Esophagus mucosa (tissue), 1 donor: ENCODE measurements at regions not wholly inside any gene's neighbourhood (a gene's known extent, or its start where the extent isn't known, plus 50 kb on each side); places are given as distances from the start of the nearest gene placed in this dataset.
A peak's percentile ranks its signal among the peaks of the same experiment; 100 is the strongest.

Experiments used
- ATAC-seq: fragments of 200-7000 bp; cut with Tn5 transposase; one replicate; pipeline ENCODE4 v1.9.1; 2020
- donor health status: DM: yes; HTN: yes; CAD: no.

DNA sequence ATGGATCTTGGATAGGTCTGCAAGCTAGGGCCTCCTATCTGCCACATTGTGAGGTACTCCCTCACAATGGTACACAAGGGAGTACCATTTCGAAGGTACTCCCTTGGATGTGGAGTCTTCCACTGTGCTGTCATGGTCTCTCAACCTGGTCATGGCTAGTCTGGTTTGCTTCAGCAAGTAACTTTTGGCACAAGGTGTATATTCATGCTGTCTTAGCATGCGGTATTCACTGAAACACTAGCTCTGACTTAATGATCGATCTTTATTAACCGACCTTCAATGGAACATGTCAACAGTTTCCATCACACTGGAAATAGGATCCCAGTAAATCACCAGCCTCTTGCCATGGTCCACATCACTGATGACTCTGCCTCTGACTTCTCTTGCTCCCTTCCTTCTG, 77.5 kb upstream of the HS3ST1 start:
- no peak for ATAC-seq

DNA sequence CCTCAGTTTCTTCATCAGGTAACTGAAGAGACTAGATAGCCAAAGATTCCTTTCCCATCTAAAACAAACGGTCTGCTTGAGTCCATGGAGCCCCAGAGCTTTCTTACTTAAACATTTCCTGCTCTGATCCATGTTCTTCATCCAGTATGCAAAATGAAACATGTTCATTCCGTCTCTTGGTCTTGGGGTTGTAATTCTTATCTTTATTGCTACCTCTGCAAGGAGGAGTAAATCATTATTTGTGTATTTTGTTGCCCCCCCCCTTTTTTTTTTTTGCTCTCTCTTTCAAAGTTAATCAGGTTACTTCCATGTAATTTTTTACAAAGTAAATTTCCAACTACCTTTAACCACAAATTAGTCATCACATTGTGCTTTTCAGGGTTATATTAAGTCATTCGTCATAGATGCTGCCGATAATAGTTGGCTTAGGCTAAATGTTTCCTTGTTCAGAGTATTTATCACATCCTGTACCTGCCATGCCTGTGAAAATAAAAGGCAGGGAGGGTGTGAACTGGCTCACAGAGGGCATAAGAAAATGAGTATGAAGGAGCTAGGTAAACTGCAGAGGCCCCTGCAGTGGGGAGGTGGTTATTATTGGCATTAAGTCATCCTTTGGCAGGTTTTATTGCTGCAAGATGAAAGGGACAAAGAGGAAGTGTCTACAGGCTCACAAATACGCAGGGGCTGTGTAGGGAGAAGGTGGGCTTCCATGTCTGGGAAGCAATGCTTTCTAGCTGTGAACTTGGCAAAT, 76.7 kb upstream of the HS3ST1 start:
- peak; percentile 99 for ATAC-seq

DNA sequence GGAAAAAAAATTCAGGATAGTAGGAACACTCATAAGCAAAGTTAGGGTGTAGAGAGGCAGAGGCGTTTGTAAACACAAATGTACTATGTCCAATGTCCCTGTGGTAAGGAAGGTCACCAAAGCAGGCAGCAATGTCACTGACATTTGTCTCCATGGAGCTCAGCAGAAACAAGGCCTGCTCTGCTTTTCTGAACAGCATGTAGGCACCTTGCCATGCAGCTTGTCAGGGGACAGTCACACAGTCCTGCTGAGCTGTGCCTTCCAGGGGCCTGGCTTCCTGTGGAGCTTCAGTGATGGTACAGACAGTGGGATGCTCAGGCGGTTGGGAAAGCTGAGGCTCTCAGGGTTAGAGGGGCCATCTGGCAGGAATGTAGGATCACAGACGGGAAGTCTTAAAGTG, 74.5 kb upstream of the HS3ST1 start:
- ATAC-seq: no peak

DNA sequence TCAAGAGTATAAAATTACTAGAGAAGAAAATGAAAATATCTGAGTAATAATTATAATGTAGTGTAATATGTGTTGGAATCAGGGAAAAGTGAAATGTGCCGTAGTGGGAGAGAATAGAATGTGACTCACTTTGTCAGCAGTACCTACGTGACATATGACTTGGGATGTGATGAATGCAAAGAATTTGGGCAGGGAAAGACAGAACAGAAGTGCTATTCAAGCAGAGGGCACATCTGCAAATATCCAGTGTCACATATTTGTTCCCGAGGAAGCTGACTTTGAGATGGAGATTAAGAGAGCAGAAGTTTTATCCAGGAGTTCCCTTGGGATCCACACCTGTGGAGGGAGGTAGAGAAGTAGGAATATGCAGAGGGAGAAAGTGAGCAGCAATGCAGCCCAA, 69.3 kb upstream of the HS3ST1 start:
- ATAC-seq: peak; percentile 60

DNA sequence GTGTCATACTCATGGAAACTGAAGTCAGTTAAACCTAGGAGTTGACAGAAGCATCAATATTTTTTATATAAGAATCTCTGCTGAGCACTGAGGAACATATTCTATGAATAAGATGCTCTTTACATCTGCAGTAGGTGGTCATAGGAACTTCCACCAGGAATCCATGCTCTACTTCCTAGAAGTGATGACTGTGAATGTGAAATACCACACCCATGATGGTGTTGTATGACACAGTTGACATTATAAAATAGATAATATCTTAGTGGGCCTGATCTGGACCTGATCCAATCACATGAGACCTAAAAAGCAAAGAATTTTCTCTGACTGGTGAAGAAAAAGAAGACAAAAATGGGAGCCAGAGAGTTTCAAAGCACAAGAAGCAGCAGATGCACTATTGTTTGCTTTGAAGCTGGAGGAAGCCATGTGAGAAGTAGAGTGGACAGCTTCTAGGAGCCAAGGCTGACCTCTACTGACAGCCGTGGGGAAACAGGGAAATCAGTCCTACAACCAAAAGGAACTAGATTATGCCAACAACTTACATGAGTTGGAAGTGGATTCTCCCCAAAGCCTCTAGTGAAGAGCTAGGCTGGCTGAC, 68.6 kb upstream of the HS3ST1 start:
- ATAC-seq: peak; percentile 51

DNA sequence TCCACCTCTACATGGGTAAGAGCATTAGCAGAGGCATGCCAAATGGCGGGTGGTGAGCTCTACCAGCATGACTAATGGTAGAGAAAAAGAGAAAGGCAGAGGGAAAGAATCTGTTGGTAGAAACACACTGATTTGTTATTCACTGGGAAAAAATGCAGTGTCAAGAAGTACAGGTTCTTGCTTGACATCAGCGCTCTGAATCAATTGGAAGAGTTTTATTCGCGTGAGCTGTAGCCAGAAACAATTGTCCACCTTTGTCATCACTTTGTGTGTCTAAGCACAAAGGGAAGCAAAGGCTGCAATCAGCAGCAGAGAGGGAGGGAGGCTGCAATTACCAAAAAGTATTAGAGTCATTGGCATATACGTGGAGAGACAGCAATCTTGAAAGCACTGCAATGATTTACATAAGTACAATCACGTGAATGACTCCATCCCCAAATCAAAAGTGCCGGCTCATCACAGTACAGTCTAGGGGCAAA, 67.7 kb upstream of the HS3ST1 start:
- peak; percentile 91 for ATAC-seq

DNA sequence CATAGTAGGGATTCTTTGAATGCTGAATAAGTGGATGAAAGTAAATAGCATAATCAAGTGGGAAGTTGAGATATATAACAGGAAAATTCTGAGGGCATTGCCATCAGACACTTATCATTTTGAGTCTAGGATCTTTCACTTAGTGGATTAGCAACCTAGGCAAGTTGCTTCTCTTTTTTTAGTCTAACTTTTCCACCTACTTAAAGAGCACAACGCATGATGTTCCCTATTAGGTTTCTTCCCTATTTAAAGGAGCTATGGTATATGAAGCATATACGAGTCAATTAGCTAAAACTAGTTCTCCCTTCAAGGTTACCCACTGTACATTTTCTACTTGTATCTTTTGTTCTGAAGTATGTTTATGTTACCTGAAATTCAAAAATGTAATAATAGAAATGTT, 67.1 kb upstream of the HS3ST1 start:
- ATAC-seq: no peak

DNA sequence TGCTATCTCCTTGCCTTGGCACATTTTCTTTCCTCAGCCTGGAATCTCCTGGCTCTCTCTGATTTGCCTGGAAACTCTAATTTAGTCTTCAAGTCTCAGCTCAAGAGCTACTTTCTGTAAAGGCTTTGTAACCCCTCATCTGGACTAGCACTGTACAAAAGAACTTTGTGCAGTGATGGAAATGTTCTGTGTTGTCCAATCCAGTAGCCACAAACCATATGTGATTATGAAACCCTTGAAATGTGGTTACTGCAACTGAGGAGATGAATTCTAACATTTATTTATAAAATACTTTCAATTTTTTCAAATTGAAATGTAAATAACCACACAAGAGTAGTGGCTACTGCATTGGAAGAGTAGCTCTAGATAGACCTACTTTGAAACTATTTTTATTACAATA, 66.6 kb upstream of the HS3ST1 start:
- no peak for ATAC-seq

DNA sequence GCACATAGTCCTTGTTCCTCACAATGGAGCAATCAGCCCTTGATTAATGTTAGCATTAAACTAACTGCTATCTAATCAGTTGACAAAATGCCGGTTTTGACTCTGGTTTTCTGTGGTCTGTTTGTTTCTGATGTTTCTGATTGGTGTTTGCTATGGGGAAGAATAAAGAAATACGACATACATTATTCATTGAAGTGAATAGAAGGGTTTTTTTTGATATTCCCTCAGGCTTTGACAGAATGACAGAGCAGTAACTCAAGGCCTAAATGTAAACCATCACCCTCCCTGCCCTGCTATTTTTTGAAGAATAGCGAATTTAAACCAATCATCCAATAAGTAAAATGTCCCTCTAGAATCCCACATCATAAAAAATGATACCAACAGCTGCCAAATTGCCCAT, 65.5 kb upstream of the HS3ST1 start:
- ATAC-seq: no peak

DNA sequence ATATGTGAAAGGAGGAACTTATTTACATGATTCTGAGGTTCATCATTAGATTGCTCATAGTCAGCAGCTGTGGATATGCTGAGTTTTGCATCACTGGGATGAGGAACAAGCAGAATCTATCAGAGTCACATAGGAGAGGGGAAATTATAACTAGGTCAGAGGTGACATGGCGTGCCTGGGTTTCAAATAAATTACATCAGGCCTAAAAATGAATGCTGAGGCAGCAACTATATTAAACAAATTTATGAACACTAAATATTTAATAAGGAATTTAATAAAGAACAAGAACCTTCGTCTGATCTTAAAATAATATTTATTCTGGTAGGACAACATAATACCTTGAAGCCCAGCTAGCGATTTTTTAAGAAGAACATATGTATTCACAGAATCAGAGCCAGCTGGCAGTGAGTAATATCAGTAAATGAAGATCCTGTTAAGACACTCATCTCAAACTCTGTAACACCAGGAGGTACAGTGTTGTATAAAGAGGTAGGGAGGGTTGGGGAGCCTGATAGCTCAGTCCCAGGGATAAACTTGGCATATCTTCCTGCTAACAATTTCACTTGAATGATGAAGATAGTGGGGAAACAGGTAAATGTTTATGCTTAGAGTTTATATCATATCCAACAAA, 60.9 kb upstream of the HS3ST1 start:
- ATAC-seq: no peak

DNA sequence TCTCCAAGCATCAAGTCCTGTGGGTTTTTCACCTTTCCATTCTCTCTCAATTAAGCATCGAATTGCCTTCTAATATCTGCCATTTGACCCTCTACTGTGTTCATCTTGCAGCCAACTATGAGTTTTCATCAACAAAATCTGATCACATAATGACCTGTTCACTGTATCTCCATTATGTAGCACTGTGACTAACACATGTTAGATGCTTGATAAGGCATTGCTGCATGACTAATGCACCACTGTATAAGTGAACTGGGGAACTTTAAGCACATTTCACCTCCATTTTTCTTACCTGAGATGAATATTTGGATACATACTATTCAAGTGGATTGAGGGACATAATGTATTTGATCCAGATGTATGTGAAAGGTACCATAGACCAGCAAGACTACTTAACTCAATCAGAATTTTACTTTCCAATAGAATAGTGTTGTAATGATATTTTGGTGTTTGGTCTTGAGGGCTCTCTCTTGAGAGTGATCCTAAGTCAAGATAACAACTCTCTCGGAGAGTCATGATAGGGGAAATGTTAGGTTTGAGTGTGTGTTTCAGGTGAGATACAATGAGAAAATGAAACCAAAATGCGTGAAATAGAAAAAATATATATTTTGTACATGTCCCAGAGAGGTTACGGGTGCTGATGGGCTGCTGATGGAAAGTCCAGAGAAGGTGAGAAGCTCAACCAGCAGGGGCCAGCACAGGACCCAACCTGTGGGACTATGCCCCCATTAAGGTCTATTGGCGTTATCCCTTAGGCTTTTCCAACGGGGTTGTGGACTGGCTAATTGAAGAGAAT, 60.2 kb upstream of the HS3ST1 start:
- no peak for ATAC-seq

DNA sequence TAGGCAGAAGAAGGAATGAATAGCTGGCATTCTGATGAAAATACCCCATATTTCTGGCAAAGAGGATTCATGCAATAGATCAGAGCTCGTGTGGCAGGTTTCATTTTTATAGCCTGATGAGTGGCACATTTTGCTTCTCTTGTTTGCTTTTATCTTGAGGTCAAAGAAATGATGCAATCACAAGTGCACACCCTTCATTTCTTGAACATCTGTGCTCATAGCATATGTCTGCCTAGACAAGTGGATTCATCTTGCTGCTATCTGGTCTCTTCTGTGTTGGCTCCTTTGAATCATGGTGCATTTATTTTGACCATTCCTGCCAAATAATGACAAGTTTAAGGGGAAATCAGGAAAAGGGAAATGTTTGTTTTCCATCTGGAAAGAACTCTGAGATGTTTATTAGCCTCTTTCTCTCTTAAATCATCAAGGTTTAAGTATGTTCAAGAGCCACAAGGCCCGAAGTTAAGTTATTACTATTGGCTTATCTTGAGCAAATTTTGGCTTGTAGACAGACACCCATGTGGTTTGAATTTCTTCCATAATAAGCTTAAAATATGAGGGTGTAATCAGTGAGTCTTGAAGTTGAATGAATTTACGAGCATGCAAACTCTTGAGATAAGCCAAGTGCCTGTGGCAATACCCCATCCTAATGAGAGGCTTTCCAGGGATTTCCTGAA, 59.3 kb upstream of the HS3ST1 start:
- peak; percentile 67 for ATAC-seq

DNA sequence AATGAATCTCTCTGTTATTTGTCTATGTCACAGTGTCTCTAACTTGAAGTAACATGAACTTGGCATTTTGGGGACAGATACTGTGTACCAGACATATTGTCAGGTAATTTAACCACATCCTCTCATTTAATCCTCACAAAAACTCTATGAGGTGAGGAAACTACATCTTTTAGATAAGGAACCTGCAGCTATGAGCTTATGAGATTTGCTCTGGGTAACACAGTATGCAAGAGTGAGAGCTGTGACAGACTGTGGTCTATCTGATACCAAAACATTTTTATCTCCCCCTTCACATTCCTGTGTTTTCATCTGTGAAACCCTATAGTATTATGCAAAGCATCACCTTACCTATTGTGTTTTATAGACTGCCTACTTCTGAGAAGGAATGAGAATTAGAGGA, 58.4 kb upstream of the HS3ST1 start:
- ATAC-seq: no peak

DNA sequence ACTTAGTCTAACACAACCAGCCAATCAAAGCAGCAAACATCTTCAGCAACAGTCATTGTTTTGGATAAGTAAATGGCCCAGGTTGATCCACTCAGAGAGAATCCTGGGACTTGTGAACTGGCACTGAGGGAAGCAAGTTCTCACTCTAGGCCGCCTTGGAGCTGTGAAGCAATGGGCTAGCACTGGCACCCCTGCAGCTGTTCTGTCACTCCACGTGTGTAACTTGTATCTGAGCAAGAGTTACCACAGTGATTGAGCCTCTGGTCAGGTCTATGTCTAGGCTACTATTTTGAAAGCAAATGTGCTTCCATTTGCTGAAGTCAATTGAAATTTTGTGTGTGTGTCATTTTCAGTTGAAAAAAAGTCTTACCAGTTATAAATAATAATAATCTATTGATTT, 57.2 kb upstream of the HS3ST1 start:
- ATAC-seq: no peak

DNA sequence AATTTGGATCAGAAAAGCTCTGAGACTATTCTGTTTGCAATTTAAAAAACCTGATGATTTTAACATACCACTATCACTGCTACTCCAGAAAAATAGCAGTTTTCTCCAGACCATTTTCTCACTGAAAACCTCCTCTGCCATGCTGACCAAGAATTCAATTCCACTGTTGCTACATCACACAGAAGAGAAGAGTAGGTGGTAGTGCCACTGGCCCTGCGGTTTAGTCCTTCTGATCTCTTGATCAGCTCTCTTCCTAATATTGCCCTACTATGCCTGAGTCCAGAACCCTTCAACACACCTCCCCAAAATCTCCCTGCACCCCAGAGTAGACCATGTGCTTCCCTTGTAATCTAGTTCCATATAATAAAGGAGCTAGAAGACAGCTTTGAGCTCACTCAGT, 55.8 kb upstream of the HS3ST1 start:
- no peak for ATAC-seq

DNA sequence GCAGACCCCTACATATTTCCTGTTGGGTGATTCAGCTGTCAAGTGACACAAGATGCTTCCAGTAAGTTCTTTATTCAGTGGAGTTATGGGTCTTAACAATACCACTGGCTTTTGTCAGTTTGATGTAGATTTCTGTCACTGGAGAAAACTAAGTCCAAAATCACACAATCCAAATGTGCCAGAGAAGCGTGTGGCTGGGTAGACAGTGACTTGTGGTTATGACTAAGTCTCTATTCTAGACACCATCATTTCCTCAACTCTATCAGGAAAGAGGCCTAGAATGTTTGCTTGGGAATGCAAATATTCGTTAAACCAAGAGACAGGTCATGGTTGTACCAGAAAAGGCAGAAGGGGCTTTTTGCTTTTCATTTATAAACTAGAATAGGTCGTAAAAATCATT, 54.4 kb upstream of the HS3ST1 start:
- ATAC-seq: peak; percentile 51

DNA sequence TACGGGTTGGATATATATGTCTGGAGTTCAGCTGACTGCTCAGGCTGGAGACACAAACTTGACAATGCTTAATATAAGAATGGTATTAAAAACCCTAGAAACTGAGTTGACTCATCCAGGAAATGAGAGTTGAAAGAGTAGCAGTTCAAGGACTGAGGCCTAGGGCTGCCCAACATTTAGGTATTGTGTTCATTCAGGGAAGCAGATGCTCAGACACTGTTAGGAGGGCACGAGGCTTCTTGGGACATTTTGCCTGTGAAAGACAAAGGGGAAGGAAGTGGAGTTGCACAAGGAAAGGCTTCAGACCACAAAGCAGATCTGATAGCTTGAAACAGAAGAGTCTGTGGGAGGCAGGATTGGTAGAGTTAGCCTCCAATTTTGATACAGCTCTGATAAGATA, 52.0 kb upstream of the HS3ST1 start:
- peak; percentile 77 for ATAC-seq
